Lower leg skin (tissue), 4 donors: ENCODE measurements at regions not wholly inside any gene's neighbourhood (a gene's known extent, or its start where the extent isn't known, plus 50 kb on each side); places are given as distances from the start of the nearest gene placed in this dataset.

Experiments
- DNase-seq, 2 donors: peaks; one replicate each; pipeline ENCODE4 v3.0.0-alpha.2; 2019; ENCODE audit warnings: low spot score in 2 of 2
- H3K4me3 ChIP-seq: fragments of 200-600 bp; sonication (generic); 2 replicates; pipeline ENCODE4 v1.5.1; 2017; ENCODE audit warnings: mild to moderate bottlenecking, low read depth; ENCODE audit not compliant: poor library complexity, severe bottlenecking
- POLR2A ChIP-seq, 2 donors: fragments of 450-650 bp; IDR thresholded peaks; one replicate each; pipeline ENCODE4 v1.6.1; 2016 to 2017; ENCODE audit warnings: antibody characterized with exemption in 2 of 2, mild to moderate bottlenecking in 1 of 2, moderate library complexity in 1 of 2
- whole genome bisulfite sequencing, 2 donors: methylation state at CpG; one replicate each; pipeline ENCODE4 v1.1.5; 2018; 5-methylcytosine and 5-hydroxymethylcytosine counted together
- intact Hi-C: fragments of 100-400 bp; cut with DNase I; formaldehyde crosslinking; loops from one replicate; pipeline ENCODE4 v1.15.0; 2023; ENCODE audit warnings: low total_unique reads
- TF ChIP-seq, protein P1 (sequence below), 3 donors: fragments of 450-650 bp; IDR thresholded peaks; one replicate each; pipeline ENCODE4 v1.5.1; 2016; ENCODE audit warnings: antibody characterized with exemption in 3 of 3, mild to moderate bottlenecking in 3 of 3, moderate library complexity in 2 of 3

DNA sequence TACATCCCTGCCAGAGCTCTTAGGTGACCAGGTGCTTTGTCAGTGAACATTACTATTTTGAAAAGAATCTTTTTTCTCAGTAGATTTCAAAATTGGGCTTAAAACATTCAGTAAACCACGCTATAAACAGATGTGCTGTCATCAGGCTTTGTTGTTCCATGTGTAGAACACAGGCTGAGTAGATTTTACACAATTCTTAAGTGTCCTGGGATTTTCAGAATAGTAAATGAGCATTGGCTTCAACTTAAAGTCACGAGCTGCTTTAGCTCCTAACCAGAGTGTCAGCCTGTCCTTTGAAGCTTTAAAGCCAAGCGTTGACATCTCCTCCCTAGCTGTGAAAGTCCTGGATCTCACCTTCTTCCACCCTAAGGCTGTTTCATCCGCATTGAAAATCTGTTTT is 83.6 kb downstream of the CARTPT start:
- TF ChIP-seq POLR2A (IDR thresholded peaks at IDR 0.05), result no peak
- TF ChIP-seq, protein P1, sequence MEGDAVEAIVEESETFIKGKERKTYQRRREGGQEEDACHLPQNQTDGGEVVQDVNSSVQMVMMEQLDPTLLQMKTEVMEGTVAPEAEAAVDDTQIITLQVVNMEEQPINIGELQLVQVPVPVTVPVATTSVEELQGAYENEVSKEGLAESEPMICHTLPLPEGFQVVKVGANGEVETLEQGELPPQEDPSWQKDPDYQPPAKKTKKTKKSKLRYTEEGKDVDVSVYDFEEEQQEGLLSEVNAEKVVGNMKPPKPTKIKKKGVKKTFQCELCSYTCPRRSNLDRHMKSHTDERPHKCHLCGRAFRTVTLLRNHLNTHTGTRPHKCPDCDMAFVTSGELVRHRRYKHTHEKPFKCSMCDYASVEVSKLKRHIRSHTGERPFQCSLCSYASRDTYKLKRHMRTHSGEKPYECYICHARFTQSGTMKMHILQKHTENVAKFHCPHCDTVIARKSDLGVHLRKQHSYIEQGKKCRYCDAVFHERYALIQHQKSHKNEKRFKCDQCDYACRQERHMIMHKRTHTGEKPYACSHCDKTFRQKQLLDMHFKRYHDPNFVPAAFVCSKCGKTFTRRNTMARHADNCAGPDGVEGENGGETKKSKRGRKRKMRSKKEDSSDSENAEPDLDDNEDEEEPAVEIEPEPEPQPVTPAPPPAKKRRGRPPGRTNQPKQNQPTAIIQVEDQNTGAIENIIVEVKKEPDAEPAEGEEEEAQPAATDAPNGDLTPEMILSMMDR (IDR thresholded peaks at IDR 0.05), result no peak
- 59 to 61% methylated on average over 4 of the region's 4 CpGs for WGBS, 2 donors
- intact Hi-C loops, result no loop called here

DNA sequence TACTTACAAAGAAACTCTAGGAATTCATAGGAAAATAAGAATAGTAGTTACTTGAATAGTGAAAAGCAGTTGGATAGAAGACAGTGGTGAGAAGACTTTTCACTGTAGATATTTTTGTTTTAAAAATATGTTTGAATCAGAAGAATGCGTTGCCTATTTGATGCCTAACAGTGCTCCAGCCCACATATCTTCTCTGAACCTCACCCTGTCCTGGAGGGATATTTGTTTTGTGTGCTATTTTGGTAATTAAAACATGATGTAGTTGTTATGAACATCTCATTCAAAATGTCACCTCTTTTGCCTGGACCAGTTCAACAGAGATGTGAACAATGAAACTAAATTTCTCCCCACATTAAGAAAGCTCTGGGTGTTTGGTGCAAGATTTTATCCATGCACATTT is 87.6 kb downstream of the CARTPT start:
- intact Hi-C loops, result no loop called here
- DNase-seq, result no peak
- H3K4me3 ChIP-seq, result no peak overlapping the region
- TF ChIP-seq, protein P1 (IDR thresholded peaks at IDR 0.05), result no peak
- TF ChIP-seq POLR2A (IDR thresholded peaks at IDR 0.05), result no peak
- 38 to 45% methylated on average over 1 of the region's 1 CpG for WGBS, 2 donors

More for the DNA sequence above, 83.6 kb downstream of the CARTPT start:
- DNase-seq, result no peak
- no peak overlapping the region for H3K4me3 ChIP-seq

DNA sequence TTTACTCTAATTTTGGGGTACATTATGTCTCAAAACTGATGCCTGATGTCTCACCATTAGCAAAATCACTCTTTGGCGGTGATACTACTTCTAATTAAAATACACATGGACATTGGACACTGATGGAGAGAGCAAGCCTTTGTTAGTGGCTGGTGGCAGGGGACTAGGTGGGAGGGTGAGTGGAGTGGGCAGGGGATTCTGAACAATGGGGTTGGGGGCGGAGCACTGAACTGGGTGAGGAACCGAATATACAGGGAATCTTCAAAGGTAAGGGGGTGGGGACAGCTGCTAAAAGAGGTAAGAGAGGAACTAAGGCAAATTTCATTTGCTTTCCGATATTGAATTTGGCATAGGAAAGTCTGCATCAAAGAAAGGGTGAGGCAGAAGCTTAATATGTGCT is 88.8 kb downstream of the CARTPT start:
- 61 to 66% methylated on average over 3 to 4 of the region's 4 CpGs for WGBS, 2 donors
- TF ChIP-seq, protein P1 (IDR thresholded peaks at IDR 0.05), result no peak
- TF ChIP-seq POLR2A (IDR thresholded peaks at IDR 0.05), result no peak
- intact Hi-C loops, result no loop called here

DNA sequence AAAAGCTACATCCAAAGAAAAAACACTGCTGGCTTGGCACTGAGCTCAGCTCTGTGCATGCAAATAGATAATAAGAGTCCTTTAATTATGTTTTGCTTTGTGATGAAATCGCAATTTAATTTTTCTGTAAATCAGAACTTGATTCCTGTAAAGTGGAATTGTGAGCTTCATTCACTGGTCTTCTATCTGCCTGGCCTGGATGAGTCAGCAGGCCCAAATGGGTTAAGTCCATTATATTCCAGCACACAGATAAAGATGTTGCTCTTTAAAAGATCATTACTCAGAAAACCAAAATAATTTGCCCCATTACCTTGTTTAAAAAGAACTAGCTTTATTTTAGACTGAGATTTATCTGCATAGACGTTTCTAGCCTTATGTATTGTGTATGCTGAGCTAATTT is 90.4 kb downstream of the CARTPT start:
- TF ChIP-seq POLR2A (IDR thresholded peaks at IDR 0.05), result no peak
- TF ChIP-seq, protein P1 (IDR thresholded peaks at IDR 0.05), result no peak
- 53 to 71% methylated on average over 2 of the region's 2 CpGs for WGBS, 2 donors
- intact Hi-C loops, result no loop called here
- H3K4me3 ChIP-seq, result no peak overlapping the region
- DNase-seq, result no peak

More for the DNA sequence above, 88.8 kb downstream of the CARTPT start:
- DNase-seq, result no peak
- H3K4me3 ChIP-seq, result no peak overlapping the region

DNA sequence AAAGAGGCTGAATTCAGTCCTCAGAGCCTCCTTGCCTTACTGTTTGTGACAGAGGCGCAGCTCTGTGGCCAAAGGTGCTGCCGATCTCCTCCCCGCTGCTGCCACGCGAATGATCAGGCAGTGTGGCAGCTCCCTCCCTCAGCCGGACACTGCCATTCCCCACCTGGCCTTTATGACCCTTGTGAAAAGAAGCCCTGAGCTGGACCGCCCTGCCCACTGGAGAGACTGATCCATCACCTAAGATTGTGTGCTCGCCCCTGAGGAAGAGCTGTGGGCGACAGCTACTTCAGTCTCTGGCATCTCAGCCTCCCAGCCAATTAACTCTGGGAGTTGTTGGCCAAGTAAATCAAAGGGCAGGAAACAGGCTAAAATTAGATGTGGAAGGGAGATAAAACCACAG is 90.9 kb downstream of the CARTPT start:
- intact Hi-C loops, result no loop called here
- H3K4me3 ChIP-seq, result no peak overlapping the region
- WGBS, 2 donors, result 68 to 69% methylated on average over 9 of the region's 9 CpGs
- no peak for TF ChIP-seq POLR2A (IDR thresholded peaks at IDR 0.05)
- TF ChIP-seq, protein P1 (IDR thresholded peaks at IDR 0.05), result no peak
- no peak for DNase-seq

DNA sequence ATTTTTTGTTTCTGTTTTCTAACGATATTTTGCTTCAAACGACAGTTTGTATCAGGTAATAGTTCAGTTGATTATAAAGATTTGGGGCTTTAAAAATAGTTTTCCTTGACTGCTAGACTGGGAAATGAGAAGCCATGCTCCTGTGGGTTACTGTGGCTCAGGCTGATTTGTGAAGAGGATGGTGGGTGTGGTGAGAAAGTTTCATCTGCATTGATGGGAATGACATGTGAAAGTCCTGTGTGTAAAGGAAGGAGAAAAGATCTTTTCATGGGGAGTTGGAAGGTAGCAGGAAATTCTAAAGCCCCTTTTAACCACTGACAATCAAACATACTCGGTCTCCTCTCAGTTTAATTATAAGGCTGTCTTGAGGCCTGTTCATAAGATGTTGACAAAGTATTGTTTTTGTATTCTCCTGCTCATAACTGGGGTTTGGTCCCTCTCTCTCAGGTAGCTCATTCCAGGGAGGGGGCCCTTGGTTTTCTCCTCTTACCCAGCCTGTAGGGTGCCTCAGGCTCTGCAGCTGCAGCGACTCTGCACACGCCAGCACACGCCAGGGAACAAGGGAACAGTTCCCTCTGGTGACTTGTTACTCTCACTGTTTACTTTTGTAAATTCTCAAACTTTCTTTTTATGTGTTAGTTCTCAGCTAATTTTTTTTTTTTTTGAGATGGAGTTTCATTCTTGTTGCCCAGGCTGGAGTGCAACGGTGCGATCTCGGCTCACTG is 91.6 kb downstream of the CARTPT start:
- intact Hi-C loops, result no loop called here

More for the DNA sequence above, 91.6 kb downstream of the CARTPT start:
- no peak overlapping the region for H3K4me3 ChIP-seq
- 41 to 53% methylated on average over 9 of the region's 9 CpGs for WGBS, 2 donors
- no peak for DNase-seq
- TF ChIP-seq POLR2A (IDR thresholded peaks at IDR 0.05), result no peak
- TF ChIP-seq, protein P1 (IDR thresholded peaks at IDR 0.05), result no peak
